ENCODE measurements at regions not wholly inside any gene's neighbourhood (a gene's known extent, or its start where the extent isn't known, plus 50 kb on each side); places are given as distances from the start of the nearest gene placed in this dataset.

DNA sequence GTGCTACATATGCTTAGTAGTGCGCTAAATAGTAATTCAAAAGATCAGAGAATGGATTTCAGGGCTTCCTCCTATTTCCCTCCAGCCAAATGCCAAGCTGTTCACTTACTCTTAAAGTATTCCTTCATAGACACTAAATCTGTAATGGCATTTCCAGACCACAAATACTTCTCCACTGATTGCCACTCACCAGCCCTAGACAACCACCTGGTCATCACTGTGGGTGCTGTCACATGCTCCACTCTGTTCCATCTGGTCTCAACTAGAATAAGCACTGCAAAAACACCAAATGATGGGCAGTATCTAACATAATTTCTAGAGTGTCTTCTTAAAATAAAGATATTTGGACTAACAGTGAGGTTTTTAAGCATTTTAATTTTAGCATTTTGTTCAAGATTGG, 341.3 kb downstream of the AASDHPPT start:
- DNase-seq: no peak

DNA sequence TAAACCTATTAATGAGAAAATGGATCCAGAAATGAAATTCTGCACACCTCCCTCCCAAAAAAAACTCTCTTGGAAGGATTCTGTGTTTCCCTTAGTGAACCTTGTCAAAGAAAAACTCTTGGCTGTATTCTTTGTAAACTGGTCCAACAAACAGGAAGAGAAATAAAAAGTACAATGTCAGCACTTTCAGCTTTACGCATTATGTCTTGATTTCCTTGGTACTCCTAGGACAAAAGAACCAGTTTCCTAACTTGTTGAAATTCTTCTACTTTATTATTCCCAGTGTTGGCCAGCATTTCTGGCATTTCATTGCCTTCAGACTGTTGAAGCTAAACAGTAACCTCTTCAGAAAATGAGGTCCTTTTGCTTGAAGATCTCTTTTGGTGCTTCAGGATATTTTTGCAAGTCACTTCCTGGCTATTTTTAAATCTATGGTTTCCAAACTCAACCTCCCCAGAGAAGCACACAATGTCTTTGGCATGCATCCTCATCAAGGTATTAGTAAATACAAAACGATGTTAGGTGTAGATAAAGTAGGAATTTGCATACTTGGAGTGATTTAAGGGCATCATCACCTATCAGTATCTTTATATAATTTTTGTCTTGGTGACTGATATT, 342.7 kb downstream of the AASDHPPT start:
- DNase-seq: no peak

DNA sequence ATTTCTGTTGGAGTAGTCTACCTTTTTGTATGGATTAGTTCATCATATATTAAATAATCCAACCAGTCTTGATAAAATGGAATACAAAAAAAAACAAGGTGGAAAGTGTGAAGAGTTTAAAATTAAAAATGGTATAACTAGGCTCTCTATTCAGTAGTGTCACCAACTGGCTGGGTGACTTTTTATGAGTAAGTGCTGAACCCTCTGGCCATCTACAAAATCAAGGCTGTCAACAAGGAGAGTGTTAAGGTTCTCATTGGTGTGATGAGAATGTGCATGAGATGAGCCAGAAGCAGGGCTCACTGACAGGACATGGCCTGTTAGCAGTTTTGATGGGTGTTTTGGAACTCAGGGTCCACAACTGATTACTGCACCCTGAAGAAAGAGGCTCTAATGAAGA, 343.2 kb downstream of the AASDHPPT start:
- no peak for DNase-seq

DNA sequence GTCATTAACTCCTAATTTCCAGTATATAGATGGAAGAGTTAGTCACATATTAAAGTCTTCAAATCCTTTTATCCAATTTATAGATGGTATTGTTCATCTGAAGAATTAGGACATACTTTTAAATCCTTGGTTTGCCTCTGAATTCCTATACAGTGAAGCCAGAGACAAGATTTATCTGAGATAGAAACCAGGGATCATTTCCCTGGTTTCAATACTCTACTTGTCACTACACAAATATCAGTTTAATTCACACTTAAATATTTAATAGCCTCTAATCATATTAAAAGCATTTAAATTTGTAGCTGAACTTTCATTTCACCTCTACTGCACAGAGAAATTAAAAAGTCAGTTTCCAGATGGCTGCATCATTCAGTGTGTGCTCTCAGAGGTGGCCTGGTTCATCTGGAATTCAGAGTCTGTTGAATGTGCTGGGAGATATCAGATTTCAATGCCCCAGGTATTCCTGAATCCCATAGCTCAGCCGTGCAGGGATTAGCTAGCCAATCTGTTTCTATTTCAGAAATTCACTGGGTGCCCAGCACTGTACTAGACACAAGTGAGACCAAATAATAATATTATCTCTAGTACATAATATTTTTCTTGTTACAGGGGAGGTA, 344.3 kb downstream of the AASDHPPT start:
- DNase-seq: no peak

DNA sequence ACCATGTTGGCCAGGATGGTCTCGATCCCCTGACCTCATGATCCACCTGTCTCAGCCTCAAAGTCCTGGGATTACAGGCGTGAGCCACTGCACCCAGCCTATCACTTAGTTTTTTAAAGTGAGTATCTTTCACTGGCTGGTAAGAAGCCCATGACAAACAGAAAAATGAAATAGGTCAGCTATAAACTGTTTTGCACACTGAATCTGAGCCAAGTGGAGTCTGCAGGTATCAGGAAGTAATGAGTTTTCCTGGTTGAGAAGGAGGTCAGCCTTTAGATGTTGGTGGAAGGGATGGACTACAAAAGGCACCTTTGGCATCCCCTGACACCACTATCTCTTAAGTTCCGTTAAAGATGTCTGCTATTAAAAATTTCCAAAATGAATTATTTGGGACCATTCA, 345.1 kb downstream of the AASDHPPT start:
- no peak for DNase-seq

DNA sequence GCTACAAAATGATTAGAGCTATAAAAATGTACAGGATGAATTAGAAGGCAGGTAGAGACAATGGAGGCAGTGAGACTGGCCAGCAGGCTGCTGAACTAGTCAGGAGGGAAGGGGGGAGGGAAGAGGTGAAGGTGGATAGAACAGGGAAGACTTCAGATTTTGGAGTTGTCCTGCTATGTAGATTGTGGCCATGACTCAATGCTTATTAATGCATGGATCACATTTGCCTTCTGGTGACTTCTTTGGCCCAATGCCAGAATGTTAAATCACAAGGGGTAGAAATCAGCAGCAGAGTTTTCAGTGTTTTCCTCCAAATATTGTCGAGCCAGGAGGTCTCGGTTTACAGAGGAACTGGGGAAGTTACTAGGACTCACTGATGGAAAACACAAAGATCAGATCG, 346.6 kb downstream of the AASDHPPT start:
- DNase-seq: no peak

DNA sequence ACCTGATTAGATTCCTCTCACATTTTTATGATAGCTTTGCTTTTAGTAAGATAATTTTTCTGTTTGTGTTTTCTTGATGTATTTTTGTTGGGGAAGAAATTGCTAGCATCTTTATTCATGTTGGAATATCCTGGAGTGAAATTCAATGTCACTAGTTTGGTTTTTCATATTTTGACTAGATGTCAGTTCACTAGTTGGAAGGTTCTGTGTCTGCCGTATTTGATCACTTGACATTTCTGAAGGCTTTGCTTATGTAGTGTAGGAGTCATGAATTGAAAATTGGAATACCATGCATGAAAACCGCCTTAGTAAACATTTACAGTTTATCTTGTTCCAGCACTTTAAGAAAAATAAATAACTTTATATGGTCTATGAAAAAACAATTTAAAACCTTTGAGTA, 348.4 kb downstream of the AASDHPPT start:
- no peak for DNase-seq

DNA sequence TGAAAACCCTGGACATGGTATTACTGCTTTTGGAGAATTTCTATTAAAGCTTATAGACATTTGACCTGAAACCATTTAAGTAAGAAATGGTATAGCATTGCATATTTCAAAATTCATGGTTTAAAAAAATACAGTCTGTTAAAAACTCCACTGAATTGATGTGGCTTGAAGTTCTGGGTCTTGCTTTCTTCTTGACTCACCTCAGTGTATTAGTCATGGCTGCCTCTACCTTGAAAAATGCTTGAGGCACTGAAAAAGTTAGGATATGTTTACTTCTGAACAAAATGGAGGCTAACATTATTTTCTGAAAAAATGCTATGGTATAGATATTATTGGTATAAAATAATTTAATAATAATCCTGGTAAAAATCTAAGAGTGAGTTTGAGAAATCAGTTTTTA, 349.2 kb downstream of the AASDHPPT start:
- DNase-seq: no peak

DNA sequence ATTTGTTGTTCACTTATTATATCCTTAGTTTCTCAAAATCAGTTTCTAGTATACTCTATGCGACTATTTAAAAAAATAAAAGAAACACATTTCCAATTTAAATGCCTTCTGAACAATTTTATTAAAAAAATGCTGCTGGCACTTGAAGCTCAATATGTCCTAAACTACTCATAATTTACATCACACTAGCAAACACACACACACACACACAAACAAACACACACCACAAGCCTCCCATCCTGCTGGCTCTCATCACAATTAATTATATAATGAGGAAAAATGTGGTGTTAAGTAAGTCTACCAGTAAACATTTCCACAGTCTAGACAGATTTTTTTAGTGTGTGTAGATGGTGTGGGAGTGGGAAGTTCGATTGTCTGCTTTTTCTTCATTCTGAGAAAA, 350.3 kb downstream of the AASDHPPT start:
- DNase-seq: no peak

DNA sequence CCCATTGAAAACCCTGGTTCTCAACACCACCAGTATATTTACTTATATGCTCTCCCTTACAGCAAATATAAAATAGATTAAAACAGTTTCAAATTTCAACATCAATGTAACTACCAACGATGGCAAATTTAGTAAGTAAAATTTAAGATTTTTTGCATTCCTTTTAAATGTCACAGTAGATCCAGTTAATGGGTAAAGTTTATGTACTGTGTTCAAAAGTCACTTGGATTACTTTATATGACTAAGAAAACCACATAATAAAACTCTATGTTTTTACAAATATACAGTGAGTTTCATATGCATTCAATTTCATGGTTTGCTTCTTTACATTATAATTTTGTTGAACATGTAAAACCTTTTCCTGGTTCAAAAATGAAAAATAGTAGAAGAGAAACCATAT, 364.6 kb downstream of the AASDHPPT start:
- DNase-seq: no peak

DNA sequence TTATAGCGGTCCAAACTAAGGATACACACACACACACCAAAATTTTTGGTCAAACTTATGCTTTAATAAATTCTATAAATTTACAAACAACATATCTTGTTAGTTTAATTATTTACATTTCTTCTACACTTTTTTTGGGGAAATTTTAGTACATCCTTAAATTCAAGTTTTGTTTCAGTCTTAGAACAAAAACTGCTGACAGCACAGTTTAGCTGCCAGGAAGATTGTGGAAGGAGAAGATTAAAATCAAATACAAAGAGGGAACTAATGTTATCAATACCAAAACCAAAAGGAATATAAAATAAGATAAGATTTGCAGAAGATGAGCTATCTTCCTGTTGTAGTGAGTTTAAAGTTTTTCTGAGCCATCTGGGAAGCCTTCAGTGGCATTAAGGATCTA, 368.8 kb downstream of the AASDHPPT start:
- DNase-seq: no peak

DNA sequence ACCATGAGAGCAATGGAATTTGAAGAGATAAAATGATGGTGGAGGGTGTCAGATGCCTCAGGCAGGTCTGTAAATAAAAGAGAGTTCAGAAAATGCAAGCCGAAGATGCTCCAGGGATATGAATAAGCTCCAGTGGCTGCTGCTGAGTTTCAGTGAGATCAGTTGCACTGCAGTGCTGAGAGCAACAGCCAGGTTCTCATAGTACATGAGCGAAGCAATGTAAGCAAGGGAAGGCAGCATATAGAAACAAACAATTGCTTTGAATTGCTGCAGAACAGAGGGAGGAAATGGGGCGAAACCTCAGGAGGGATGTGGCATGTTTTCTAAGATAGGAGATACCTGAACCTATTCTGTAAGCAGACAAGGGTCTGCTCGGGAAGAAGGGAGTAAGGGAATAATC, 369.5 kb downstream of the AASDHPPT start:
- DNase-seq: no peak

DNA sequence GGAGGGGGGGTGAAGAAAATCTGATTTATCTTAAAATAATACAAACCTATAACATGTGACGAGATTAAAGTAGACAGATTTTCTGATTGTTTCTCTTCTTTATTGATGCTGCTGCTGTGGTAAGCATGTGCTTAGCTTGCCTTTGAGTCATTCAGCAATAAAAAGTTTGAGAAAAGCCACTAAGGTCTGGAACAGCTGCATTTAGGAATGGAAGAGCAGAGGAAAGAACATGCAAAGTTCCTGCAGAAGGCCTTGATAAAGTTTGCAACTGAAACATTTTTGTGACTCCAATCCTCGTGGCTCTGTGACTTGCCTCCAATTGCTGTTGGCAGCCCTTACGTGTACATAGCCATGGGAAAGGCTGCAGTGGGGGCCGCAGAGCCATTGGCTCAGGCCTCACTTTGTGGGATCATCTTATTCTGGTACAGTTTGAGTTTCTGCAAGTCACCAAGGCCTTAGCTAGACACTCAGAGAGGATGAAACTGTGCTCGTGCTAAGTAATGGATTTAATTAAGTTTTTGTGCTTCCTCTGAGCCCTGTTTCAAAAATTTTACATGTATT, 370.2 kb downstream of the AASDHPPT start:
- no peak for DNase-seq

DNA sequence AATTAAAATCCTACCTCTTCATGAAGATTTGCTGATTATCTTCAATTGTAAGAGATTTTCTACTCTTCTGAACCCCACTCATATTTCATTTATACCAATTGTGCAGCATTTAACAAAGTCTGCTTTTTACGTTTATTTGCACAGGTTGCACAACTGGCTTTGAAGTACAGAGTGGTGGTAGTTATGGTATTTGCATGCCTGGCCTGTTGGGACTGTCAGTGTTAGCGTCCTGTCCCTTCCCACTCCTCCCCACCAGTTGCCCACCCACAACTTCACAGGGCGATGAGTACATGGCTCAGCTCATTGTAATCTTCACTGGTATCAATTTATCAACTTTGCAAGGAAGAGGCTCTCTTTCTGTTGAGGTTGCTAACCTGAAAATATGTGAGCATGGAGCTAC, 372.3 kb downstream of the AASDHPPT start:
- no peak for DNase-seq

DNA sequence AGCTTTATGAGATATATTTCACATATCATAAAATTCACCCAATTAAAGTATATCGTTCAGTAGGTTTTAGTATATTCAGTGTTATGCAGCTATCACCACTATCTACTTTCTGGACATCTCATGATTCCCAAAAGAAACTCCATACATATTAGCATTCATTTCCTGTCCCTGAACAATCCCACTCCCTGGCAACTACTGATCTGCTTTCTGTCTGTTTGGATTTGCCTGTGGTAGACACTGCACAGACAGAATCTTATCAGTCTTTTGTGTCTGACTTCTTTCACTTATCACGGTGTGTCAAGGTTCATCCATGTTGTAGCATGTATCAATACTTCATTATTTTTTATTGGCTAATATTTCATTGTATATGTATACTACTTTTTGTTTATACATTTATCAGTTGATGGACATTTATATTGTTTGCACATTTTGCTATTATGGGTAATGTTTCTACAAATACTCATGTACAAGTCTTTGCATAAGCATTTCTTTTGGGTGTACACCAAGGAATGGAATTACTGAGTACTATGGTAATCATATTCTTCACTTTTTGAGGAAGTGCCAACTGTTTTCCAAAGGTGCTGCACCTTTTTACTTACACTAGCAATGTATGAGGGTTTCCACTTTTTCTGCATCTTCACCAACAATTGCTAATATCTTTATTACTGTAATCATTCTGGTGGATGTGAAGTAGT, 373.9 kb downstream of the AASDHPPT start:
- DNase-seq: no peak

DNA sequence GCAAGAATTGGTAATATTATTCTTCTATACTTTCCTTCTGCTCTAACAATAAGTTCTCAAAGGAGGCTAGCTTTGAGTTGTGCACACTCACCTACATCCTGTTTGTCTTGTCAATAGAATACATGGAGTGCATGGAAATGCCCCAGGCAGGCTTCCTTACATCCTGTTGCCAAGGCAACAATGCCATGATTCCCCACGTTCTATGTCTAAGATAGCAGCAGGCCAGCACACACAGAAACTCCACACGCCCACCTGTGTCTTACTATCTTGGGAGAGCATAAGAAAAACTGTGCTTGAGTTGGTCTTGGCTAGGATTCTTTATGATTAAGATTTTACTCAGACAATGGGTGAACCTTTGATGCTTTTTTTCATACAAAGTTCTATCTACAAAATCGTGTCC, 379.2 kb downstream of the AASDHPPT start:
- DNase-seq: no peak

DNA sequence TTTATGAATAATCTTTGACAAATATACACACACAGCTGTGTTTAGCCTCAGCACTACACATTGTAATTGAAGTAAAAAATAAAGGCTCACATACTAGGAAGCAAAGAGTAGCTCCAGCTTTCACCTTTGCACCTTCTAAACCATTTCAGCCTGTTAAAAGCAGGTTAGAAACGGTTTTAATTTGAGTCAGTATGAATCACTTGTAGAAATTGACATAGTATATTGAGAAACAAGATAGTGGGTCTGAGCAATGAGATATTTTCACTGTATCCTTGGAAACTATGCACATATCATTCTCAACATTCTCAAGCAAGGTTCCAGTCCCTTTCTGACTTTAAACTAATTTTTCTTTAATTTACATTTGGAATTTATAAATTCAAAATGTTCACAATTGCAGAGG, 380.3 kb downstream of the AASDHPPT start:
- DNase-seq: no peak

DNA sequence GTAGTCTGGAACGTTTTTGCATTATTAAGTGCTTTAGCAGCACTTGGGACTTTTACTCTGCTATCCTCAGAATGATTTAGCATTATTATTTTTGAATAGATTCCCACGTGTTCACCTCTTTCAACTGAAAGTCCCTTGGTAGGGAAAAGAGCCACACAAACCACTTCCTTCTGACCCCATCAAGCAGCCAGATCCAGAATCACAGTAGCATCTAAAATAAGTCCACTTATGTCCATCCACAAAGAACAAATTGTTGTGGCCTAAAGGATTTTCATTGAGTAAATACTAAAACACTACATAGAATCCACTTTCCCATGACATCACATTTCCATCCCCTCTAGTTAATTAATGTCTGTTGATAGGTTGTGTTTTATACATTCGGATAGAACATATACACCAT, 381.7 kb downstream of the AASDHPPT start:
- no peak for DNase-seq

DNA sequence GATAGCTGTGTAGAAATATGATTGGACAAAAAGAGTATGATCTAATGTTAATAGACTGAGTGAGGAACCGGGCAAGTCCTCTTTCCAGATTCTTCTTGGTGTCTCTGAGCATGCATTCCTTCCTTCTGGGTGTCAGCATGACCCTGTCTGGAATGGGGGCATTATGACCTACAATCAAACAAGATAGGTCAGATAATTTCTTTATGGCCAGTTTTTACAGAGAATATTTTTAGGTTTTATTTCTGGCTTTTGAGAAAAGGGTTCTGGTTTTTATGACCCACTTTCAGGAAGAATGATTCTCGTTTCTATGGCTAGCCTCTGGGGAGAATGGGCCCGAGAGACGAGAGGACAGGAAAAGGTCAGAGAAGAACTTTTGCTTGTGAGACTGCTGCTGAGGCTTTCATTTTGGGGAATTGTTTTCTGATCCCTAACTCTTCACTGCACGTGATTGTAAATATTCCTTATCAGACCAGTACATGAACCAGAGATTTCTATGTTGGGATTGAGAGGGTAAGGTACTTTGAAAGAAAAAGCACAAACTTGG, 383.8 kb downstream of the AASDHPPT start:
- no peak for DNase-seq

DNA sequence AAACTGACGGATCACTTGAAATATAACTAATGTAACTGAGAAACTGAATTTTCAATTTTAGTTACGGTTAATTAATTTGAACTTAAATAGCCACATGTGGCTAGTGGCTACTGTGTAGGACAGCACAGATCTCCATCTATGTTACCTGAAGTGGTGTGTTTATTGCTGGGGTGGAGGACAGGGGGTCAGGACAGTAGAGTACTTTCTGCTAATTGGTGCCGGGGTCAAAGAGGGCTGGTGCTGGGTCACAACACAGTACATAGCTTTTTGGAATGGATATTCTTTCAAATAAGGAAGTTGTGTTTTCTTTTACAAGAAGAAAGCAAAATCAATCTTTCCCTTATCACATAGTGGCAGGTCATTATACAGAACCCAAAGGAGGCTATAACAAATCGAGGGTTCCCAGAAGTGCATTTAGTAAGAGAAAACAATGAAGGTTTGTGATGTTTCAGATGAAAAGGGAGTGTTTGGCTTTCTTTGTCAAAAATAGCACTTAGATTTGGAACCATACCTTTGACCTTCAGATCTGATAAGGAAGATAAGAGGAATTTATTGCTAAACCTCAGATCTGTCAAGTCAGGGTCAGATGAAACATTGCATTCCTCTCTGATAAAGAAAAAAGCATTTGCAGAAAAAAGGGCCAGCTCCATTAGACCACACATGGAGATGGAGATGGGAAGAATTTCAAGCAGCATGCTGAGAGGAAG, 384.5 kb downstream of the AASDHPPT start:
- DNase-seq: no peak

DNA sequence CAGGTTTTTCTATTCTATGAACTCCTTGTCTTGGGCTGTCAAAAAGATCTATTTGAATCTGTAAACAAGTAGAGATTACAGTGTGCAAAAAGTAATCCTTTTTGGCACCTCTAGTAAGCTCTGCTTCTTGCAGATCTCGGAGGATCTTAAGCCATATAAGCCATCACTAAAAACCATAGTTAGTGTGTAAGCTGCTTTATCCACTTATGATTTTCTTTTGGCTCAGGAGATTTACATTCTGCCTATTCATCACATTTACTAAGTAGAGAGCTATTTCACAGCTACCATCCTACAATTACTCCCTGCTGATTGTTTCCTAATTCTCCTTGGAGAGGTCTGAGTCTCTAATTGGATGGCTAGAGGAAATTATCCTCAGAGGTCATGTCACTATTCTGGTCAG, 385.7 kb downstream of the AASDHPPT start:
- DNase-seq: no peak

DNA sequence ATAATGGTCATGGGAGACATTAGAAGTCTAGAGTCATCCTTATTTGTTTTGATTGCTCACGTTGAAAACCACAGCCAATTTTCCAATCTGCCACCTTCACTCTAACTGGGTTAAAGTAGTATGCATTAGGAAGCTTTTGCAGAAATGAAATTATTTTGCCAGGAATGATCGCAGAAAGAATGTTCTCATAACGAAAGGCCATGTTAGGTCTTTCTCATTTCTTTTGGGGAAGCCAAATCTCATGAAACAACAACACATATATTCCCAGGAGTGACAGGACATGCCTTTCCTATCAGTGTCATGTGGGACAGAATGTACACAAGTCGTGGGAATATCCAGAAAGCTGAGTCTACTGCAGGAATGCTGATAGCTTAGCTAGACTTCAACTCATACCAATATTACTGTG, 386.3 kb downstream of the AASDHPPT start:
- DNase-seq: no peak

DNA sequence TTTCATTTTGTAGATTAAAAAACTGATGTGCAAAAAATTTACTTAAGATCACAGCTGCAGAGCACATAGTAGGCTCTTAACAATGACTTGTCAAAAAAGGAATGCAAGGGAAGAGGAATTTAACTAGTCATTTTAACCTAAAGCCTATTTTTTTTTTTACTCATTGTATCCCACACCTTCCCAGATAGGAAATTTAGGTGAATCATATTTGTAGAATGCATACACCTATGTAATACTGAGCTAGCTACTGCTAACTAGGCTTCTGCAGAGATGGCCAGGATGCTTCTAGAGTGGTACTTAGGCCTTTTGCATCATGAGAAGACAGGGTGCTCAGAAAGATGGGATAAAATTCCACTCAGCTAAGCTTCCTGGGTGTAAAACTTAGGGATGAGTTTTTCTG, 387.3 kb downstream of the AASDHPPT start:
- no peak for DNase-seq
